Endothelial cell of umbilical vein (primary cell): ENCODE measurements at regions not wholly inside any gene's neighbourhood (a gene's known extent, or its start where the extent isn't known, plus 50 kb on each side); places are given as distances from the start of the nearest gene placed in this dataset.

Source experiments
- BruUV-seq: library from RNA; stranded (reverse); fragments of 400-500 nt; replicated peaks from 2 replicates; lab custom pipeline; 2021; lab: Mats Ljungman, UMichigan
- CTCF ChIA-PET: fragments of 300-600, 350-600 bp; sonication (Branson Sonifier 250); formaldehyde crosslinking; loops from one replicate; lab custom pipeline; 2021; ENCODE audit warnings: antibody characterized with exemption, inconsistent platforms; lab: Charles Lee
- POLR2A ChIA-PET: fragments of 300-600, 350-600 bp; sonication (Branson Sonifier 250); formaldehyde crosslinking; loops from one replicate; lab custom pipeline; 2021; ENCODE audit warnings: antibody characterized with exemption, inconsistent platforms; lab: Charles Lee
- DNase-seq: peaks from one replicate; pipeline ENCODE4 v3.0.0-alpha.2; 2011; ENCODE audit warnings: low read depth, low spot score
- FAIRE-seq: peaks from 2 replicates; lab custom pipeline; 2011; peaks lifted over from hg19 to GRCh38; lab: Jason Lieb, UNC
- H2AFZ ChIP-seq: 2 replicates; pipeline ENCODE4 v1.6.0; 2012; ENCODE audit warnings: low read depth, low read length, control low read depth, inconsistent platforms
- H3K27ac ChIP-seq: 2 replicates; pipeline ENCODE4 v1.5.1; 2011; ENCODE audit warnings: low read depth, mild to moderate bottlenecking, control low read depth, low read length, moderate library complexity; ENCODE audit not compliant: insufficient read depth
- H3K27me3 ChIP-seq, 2 experiments: 2 replicates each; pipeline versions ENCODE4 v1.6.0 to v1.6.1; 2011; ENCODE audit warnings: low read length in 2 of 2, mixed read lengths in 1 of 2; ENCODE audit not compliant: control insufficient read depth in 2 of 2, insufficient read depth in 2 of 2
- H3K36me3 ChIP-seq, 2 experiments: 2 replicates in 1 of 2; 3 replicates in 1 of 2; pipeline ENCODE4 v1.5.1; 2011; ENCODE audit warnings: low read length in 2 of 2, mild to moderate bottlenecking in 1 of 2, moderate library complexity in 1 of 2; ENCODE audit not compliant: control insufficient read depth in 2 of 2, insufficient read depth in 2 of 2; ENCODE audit errors: extremely low read depth in 1 of 2
- H3K4me1 ChIP-seq: 3 replicates; pipeline ENCODE4 v1.5.1; 2011; ENCODE audit warnings: mild to moderate bottlenecking, low read length; ENCODE audit not compliant: control insufficient read depth, insufficient read depth; ENCODE audit errors: extremely low read depth
- H3K4me2 ChIP-seq: 2 replicates; pipeline ENCODE4 v1.6.1; 2011; ENCODE audit warnings: low read length, control low read depth, mixed read lengths; ENCODE audit not compliant: insufficient read depth
- H3K4me3 ChIP-seq, 3 experiments: fragments of 200-600 bp in 1 of 3; sonication (generic), shearing (Covaris generic) in 1 of 3; replicated peaks in 1 of 3; 2 replicates each; pipeline ENCODE4 v1.5.1; 2011 to 2016; ENCODE audit warnings: control low read depth in 3 of 3, low read length in 3 of 3, mild to moderate bottlenecking in 2 of 3, inconsistent platforms in 1 of 3, low read depth in 1 of 3, moderate library complexity in 1 of 3; ENCODE audit not compliant: insufficient read depth in 1 of 3
- H3K79me2 ChIP-seq: 2 replicates; pipeline ENCODE4 v1.6.0; 2012; ENCODE audit warnings: low read length, inconsistent platforms; ENCODE audit not compliant: control insufficient read depth, insufficient read depth
- H3K9ac ChIP-seq: replicated peaks from 2 replicates; pipeline ENCODE3; 2011; ENCODE audit warnings: low read length, control low read depth; ENCODE audit not compliant: insufficient read depth; ENCODE audit errors: extremely low read depth
- H3K9me1 ChIP-seq: replicated peaks from 3 replicates; pipeline ENCODE4 v1.6.0; 2011; ENCODE audit warnings: mild to moderate bottlenecking, low read length; ENCODE audit not compliant: control insufficient read depth, insufficient read depth; ENCODE audit errors: extremely low read depth
- H3K9me3 ChIP-seq: replicated peaks from 2 replicates; pipeline ENCODE4 v1.5.1; 2012; ENCODE audit warnings: low read length, inconsistent platforms; ENCODE audit not compliant: control insufficient read depth, insufficient read depth
- H4K20me1 ChIP-seq: replicated peaks from 2 replicates; pipeline ENCODE3; 2011; ENCODE audit warnings: mild to moderate bottlenecking, low read length; ENCODE audit not compliant: control insufficient read depth, insufficient read depth; ENCODE audit errors: extremely low read depth
- EZH2 ChIP-seq: IDR thresholded peaks from 2 replicates; pipeline ENCODE4 v1.6.1; 2012; ENCODE audit warnings: borderline replicate concordance, low read depth, mild to moderate bottlenecking, moderate library complexity, low read length, inconsistent platforms; ENCODE audit not compliant: severe bottlenecking
- FOS ChIP-seq: IDR thresholded peaks from 2 replicates; pipeline ENCODE4 v1.6.1; 2011; ENCODE audit warnings: mild to moderate bottlenecking, low read length, moderate library complexity, borderline replicate concordance; ENCODE audit not compliant: insufficient read depth
- GATA2 ChIP-seq: IDR thresholded peaks from 2 replicates; pipeline ENCODE4 v1.7.0; 2011; ENCODE audit warnings: low read depth, mild to moderate bottlenecking, moderate library complexity, mixed read lengths, low read length; ENCODE audit not compliant: insufficient read length, insufficient read depth
- JUN ChIP-seq: IDR thresholded peaks from 2 replicates; pipeline ENCODE4 v1.6.1; 2011; ENCODE audit warnings: borderline replicate concordance, low read depth; ENCODE audit not compliant: insufficient read length, insufficient read depth
- MYC ChIP-seq: IDR thresholded peaks from one replicate; pipeline ENCODE4 v1.6.1; 2011; ENCODE audit warnings: mild to moderate bottlenecking, low read depth, low read length
- POLR2A ChIP-seq: IDR thresholded peaks from 2 replicates; pipeline ENCODE4 v1.6.1; 2012; ENCODE audit warnings: low read depth, mild to moderate bottlenecking, control low read depth, low read length
- POLR2AphosphoS5 ChIP-seq: IDR thresholded peaks from 2 replicates; pipeline ENCODE4 v1.6.1; 2012; ENCODE audit warnings: low read depth, mild to moderate bottlenecking, control low read depth, low read length, moderate library complexity; ENCODE audit not compliant: insufficient read depth
- dilution Hi-C: fragments of 300-500 bp; cut with MboI; formaldehyde crosslinking; loops from one replicate; pipeline ENCODE4 v1.15.0; 2019; ENCODE audit warnings: low sequenced_read_pairs; ENCODE audit not compliant: extremely low pct_ligation_motif_present
- intact Hi-C: fragments of 100-400 bp; cut with micrococcal nuclease; formaldehyde crosslinking; loops from one replicate; pipeline ENCODE4 v1.10.0; 2022
- TF ChIP-seq, protein P1 (sequence below), 2 donors: IDR thresholded peaks; 1 replicate in 1 of 2; 2 replicates in 1 of 2; pipeline ENCODE4 v1.5.1; 2011; ENCODE audit warnings: low read length in 2 of 2, mild to moderate bottlenecking in 2 of 2, moderate library complexity in 2 of 2, control low read depth in 1 of 2, inconsistent platforms in 1 of 2, low read depth in 1 of 2; ENCODE audit not compliant: insufficient read depth in 1 of 2; ENCODE audit errors: extremely low read depth in 1 of 2
- TF ChIP-seq, protein P2 (sequence below): IDR thresholded peaks from 2 replicates; pipeline ENCODE4 v1.6.1; 2011; ENCODE audit not compliant: insufficient read depth, insufficient read length

DNA sequence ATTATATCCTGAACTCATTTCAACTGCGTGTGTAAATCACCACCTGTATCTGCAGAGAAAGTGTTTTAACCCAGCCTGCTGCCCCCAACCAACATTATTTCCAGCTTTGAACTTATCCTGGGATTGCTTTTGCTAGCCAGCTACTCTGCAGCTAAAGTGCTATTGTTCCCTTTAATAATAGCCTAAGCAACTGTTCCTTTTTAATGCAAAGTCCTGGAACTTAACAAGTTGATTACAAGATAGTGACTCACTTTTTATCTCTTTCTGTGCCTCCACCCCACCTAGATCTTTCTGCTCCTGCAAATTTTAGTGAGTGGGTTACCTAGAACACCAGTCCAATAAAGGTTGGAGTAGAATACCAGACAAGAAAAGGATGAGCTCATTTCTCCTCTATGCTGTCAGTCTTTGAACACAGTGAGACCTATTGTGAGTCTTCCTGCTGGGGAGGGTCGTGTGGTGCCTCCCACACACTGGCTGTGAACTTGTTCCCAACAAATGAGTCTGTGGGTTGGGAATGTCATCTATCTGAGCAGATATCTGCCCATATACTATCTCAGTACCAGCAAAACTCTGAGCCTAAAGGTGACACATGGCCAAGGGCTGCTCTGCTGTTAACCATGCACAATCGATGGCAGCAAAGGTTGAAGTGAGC lies 137.7 kb downstream of the FAM204A start:
- no peak for DNase-seq
- no TSS peak for BruUV-seq
- dilution Hi-C loops (no loop called here), intact Hi-C loops (no loop called here)
- H3K4me2 ChIP-seq = no peak overlapping the region
- H3K27ac ChIP-seq = no peak overlapping the region
- no peaks in the 10 kb centered on the region for H3K4me1 ChIP-seq
- no peaks in the 10 kb centered on the region for H3K79me2 ChIP-seq
- H3K4me3 ChIP-seq = no peak overlapping the region
- H3K9me1 ChIP-seq = no peaks in the 10 kb centered on the region
- H3K9ac ChIP-seq = no peak overlapping the region
- ChIA-PET CTCF (no interaction called here), POLR2A (no interaction called here)
- no peaks in the 10 kb centered on the region for H4K20me1 ChIP-seq
- no peak for FAIRE-seq
- H3K27me3 ChIP-seq = no peaks in the 10 kb centered on the region
- no peak for TF ChIP-seq MYC
- no peak for TF ChIP-seq EZH2
- TF ChIP-seq GATA2 = no peak
- TF ChIP-seq, protein P1, sequence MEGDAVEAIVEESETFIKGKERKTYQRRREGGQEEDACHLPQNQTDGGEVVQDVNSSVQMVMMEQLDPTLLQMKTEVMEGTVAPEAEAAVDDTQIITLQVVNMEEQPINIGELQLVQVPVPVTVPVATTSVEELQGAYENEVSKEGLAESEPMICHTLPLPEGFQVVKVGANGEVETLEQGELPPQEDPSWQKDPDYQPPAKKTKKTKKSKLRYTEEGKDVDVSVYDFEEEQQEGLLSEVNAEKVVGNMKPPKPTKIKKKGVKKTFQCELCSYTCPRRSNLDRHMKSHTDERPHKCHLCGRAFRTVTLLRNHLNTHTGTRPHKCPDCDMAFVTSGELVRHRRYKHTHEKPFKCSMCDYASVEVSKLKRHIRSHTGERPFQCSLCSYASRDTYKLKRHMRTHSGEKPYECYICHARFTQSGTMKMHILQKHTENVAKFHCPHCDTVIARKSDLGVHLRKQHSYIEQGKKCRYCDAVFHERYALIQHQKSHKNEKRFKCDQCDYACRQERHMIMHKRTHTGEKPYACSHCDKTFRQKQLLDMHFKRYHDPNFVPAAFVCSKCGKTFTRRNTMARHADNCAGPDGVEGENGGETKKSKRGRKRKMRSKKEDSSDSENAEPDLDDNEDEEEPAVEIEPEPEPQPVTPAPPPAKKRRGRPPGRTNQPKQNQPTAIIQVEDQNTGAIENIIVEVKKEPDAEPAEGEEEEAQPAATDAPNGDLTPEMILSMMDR (IDR thresholded peaks at IDR 0.05; ENCODE audit: extremely low read depth in 1 of 2, insufficient read depth in 1 of 2, low read depth in 1 of 2, low read length in 2 of 2) = no peak
- TF ChIP-seq JUN = no peak
- no peak for TF ChIP-seq POLR2AphosphoS5
- TF ChIP-seq FOS = no peak
- TF ChIP-seq POLR2A = no peak
- TF ChIP-seq, protein P2, sequence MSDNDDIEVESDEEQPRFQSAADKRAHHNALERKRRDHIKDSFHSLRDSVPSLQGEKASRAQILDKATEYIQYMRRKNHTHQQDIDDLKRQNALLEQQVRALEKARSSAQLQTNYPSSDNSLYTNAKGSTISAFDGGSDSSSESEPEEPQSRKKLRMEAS = no peak
- no peaks in the 10 kb centered on the region for H3K36me3 ChIP-seq
- H3K9me3 ChIP-seq = no peaks in the 10 kb centered on the region
- no peak overlapping the region for H2AFZ ChIP-seq
